ENCODE measurements at regions not wholly inside any gene's neighbourhood (a gene's known extent, or its start where the extent isn't known, plus 50 kb on each side); places are given as distances from the start of the nearest gene placed in this dataset.

DNA sequence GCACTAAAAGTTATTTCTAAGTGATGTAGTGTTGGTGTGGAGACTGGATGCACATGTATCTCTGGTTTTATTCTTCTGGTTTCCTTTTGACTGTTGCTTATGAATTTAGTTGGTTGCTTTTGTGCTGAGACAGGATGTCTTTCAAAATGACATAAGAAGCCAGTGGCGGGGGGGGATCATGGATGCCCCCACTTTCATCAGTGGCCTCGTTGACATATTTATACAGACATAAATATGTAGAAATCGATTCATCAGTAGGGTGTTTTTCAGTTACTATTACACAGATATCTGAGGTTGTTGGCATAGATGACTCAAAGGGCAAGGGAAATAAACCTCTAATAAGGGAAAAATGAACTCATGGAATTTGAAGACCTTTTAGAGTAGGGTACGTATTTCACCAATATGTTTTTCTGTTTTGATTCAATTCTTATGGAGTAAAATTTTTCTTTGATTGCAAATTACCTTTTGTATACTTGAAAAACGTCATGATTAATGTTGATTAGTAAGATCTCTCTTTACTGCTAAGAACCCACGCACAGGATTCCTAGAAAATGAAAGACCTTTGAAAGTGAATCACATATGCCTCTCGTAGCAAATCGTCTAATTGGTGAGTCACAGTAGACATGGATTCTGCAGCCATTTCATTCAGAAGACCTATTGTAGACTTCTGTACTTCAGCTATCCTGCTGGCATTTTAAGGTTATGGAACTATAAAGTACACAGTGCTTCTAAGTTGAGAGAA lies 97.4 kb upstream of the RBMS3 start:
- TF ChIP-seq, protein P1, sequence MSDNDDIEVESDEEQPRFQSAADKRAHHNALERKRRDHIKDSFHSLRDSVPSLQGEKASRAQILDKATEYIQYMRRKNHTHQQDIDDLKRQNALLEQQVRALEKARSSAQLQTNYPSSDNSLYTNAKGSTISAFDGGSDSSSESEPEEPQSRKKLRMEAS (IDR thresholded peaks at IDR 0.05): no peak
- TF ChIP-seq TCF12 (IDR thresholded peaks at IDR 0.05; ENCODE audit: low read depth): no peak
- TF ChIP-seq CREB1 (IDR thresholded peaks at IDR 0.05; ENCODE audit: low read depth): no peak
- no peak for TF ChIP-seq TAF1 (IDR thresholded peaks at IDR 0.05; ENCODE audit: low read depth)
- TF ChIP-seq, protein P2, sequence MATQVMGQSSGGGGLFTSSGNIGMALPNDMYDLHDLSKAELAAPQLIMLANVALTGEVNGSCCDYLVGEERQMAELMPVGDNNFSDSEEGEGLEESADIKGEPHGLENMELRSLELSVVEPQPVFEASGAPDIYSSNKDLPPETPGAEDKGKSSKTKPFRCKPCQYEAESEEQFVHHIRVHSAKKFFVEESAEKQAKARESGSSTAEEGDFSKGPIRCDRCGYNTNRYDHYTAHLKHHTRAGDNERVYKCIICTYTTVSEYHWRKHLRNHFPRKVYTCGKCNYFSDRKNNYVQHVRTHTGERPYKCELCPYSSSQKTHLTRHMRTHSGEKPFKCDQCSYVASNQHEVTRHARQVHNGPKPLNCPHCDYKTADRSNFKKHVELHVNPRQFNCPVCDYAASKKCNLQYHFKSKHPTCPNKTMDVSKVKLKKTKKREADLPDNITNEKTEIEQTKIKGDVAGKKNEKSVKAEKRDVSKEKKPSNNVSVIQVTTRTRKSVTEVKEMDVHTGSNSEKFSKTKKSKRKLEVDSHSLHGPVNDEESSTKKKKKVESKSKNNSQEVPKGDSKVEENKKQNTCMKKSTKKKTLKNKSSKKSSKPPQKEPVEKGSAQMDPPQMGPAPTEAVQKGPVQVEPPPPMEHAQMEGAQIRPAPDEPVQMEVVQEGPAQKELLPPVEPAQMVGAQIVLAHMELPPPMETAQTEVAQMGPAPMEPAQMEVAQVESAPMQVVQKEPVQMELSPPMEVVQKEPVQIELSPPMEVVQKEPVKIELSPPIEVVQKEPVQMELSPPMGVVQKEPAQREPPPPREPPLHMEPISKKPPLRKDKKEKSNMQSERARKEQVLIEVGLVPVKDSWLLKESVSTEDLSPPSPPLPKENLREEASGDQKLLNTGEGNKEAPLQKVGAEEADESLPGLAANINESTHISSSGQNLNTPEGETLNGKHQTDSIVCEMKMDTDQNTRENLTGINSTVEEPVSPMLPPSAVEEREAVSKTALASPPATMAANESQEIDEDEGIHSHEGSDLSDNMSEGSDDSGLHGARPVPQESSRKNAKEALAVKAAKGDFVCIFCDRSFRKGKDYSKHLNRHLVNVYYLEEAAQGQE (IDR thresholded peaks at IDR 0.05; ENCODE audit: low read depth): no peak
- no peak for TF ChIP-seq YY1 (IDR thresholded peaks at IDR 0.05; ENCODE audit: low read depth)
- no peak for TF ChIP-seq EGR1 (IDR thresholded peaks at IDR 0.05)
- no peak for TF ChIP-seq FOXM1 (IDR thresholded peaks at IDR 0.05; ENCODE audit: borderline replicate concordance, low read depth)
- TF ChIP-seq ZBTB7A (IDR thresholded peaks at IDR 0.05; ENCODE audit: low read depth): no peak
- no peak for TF ChIP-seq EP300 (IDR thresholded peaks at IDR 0.05; ENCODE audit: borderline replicate concordance)
- no peak for TF ChIP-seq RAD21 (IDR thresholded peaks at IDR 0.05; ENCODE audit: low read depth)
- no peak for TF ChIP-seq TEAD4 (IDR thresholded peaks at IDR 0.05)
- TF ChIP-seq, protein P3, sequence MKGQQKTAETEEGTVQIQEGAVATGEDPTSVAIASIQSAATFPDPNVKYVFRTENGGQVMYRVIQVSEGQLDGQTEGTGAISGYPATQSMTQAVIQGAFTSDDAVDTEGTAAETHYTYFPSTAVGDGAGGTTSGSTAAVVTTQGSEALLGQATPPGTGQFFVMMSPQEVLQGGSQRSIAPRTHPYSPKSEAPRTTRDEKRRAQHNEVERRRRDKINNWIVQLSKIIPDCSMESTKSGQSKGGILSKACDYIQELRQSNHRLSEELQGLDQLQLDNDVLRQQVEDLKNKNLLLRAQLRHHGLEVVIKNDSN (IDR thresholded peaks at IDR 0.05): no peak
- no peak for TF ChIP-seq CEBPB (IDR thresholded peaks at IDR 0.05)
- no peak for TF ChIP-seq NFIC (IDR thresholded peaks at IDR 0.05)

DNA sequence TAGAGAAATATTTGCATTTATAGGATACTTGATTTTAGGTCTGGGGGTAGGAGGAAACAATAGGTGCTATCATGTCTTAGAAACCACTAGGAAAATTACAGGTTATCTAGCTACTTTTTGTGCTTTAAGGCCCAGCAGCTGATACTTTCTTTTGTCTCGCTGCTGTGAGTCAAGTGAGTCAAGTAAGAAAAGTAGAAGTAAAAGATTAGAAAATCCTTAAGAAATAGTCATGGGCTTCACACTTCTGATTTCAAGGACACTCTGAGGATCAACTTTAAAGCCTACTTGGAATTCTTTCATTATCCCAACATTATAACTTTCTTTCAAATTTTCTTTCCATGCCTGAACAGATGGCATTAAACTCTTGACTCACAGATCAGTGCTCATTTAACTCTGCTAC lies 95.2 kb upstream of the RBMS3 start:
- TF ChIP-seq TCF12 (IDR thresholded peaks at IDR 0.05; ENCODE audit: low read depth) (no peak), EGR1 (IDR thresholded peaks at IDR 0.05) (no peak), EP300 (IDR thresholded peaks at IDR 0.05; ENCODE audit: borderline replicate concordance) (no peak), NFIC (IDR thresholded peaks at IDR 0.05) (no peak), RAD21 (IDR thresholded peaks at IDR 0.05; ENCODE audit: low read depth) (no peak), CEBPB (IDR thresholded peaks at IDR 0.05) (no peak), FOXM1 (IDR thresholded peaks at IDR 0.05; ENCODE audit: borderline replicate concordance, low read depth) (no peak), TEAD4 (IDR thresholded peaks at IDR 0.05) (no peak)

DNA sequence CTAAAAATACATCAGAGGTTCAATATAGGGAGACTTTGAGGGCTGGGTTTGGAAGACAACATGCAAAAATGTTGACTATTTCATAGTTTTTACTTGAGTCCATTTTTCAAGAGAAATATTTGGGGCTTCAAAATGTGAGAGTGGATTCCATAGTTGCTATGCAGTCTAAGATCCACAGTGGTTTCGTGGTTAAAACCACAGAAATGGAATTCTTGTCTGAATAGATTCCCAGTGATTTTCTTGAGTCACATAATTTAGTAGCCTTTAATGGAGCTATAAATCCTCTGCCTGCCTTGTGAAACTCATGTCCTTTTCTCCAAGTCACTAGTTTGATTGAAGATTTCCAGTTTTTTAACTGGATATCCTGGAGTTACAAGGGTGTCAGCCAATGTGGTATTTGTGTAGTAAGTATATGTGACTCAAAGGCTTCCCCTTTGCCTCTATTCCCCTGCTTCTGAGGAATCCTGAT lies 94.7 kb upstream of the RBMS3 start:
- peak; percentile 79 for TF ChIP-seq NFIC (IDR thresholded peaks at IDR 0.05)
- peak; percentile 93 for TF ChIP-seq EP300 (IDR thresholded peaks at IDR 0.05; ENCODE audit: borderline replicate concordance)
- no peak for TF ChIP-seq RAD21 (IDR thresholded peaks at IDR 0.05; ENCODE audit: low read depth)
- no peak for TF ChIP-seq EGR1 (IDR thresholded peaks at IDR 0.05)
- TF ChIP-seq, protein P3 (IDR thresholded peaks at IDR 0.05): no peak
- TF ChIP-seq, protein P2 (IDR thresholded peaks at IDR 0.05; ENCODE audit: low read depth): no peak
- TF ChIP-seq FOXM1 (IDR thresholded peaks at IDR 0.05; ENCODE audit: borderline replicate concordance, low read depth): peak; percentile 86
- peak; percentile 85 for TF ChIP-seq TCF12 (IDR thresholded peaks at IDR 0.05; ENCODE audit: low read depth)
- TF ChIP-seq, protein P1 (IDR thresholded peaks at IDR 0.05): no peak
- TF ChIP-seq TAF1 (IDR thresholded peaks at IDR 0.05; ENCODE audit: low read depth): no peak
- no peak for TF ChIP-seq YY1 (IDR thresholded peaks at IDR 0.05; ENCODE audit: low read depth)
- TF ChIP-seq CREB1 (IDR thresholded peaks at IDR 0.05; ENCODE audit: low read depth): no peak
- TF ChIP-seq CEBPB (IDR thresholded peaks at IDR 0.05): peak; percentile 27; the same call in 1 of the 2 replicates
- peak; percentile 90 for TF ChIP-seq TEAD4 (IDR thresholded peaks at IDR 0.05)
- TF ChIP-seq ZBTB7A (IDR thresholded peaks at IDR 0.05; ENCODE audit: low read depth): no peak

DNA sequence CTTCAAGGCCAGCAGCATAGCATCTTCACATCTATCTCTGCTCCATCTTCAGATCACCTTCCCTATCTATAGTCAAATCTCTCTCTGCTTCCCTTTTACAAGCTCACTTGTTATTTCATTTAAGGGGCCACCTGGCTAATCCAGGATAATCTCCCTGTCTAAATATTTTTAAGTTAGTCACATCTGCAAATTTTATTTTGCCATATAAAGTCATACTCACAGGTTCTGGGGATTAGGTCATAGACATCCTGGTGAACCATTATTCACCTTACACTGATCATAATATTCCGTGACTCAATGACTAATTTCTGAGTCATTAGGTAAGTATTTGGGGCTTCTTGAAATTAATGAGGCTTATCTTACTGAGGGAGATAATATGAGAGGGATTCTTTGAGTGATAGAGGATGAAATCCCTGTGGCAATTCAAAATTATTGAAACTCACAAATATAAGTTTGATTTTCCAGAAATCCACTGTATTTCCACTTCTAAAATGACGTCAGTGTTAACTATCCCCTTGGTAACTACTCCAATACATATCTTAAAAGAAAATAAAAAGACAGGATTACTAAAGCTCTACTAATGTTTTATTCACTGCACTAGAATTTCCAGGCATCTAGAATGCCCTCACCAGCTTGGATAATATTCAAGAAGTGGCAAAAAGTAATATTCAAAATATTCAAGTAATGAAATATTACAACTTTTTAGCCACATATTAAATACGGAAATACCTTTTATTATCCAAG lies 93.7 kb upstream of the RBMS3 start:
- TF ChIP-seq TCF12 (IDR thresholded peaks at IDR 0.05; ENCODE audit: low read depth) (peak; percentile 93), TEAD4 (IDR thresholded peaks at IDR 0.05) (peak; percentile 87), CREB1 (IDR thresholded peaks at IDR 0.05; ENCODE audit: low read depth) (no peak), FOXM1 (IDR thresholded peaks at IDR 0.05; ENCODE audit: borderline replicate concordance, low read depth) (peak; percentile 94), NFIC (IDR thresholded peaks at IDR 0.05) (peak; percentile 69), EP300 (IDR thresholded peaks at IDR 0.05; ENCODE audit: borderline replicate concordance) (peak; percentile 96), CEBPB (IDR thresholded peaks at IDR 0.05) (peak; percentile 48), EGR1 (IDR thresholded peaks at IDR 0.05) (no peak)
- TF ChIP-seq, protein P1 (IDR thresholded peaks at IDR 0.05): peak; percentile 21; the same call in 1 of the 2 replicates
- TF ChIP-seq, protein P2 (IDR thresholded peaks at IDR 0.05; ENCODE audit: low read depth): no peak
